SK-N-SH (cell line): ENCODE measurements at regions not wholly inside any gene's neighbourhood (a gene's known extent, or its start where the extent isn't known, plus 50 kb on each side); places are given as distances from the start of the nearest gene placed in this dataset.

Source experiments
- CTCF ChIA-PET: fragments of 300-600, 350-600 bp; formaldehyde crosslinking; extraction: SDS; loops from one replicate; lab custom pipeline; 2021; lab: Yijun Ruan, JAX
- POLR2A ChIA-PET: fragments of 350-600 bp; sonication (Branson Sonifier 250); formaldehyde crosslinking; extraction: SDS; loops from one replicate; lab custom pipeline; 2020; ENCODE audit warnings: antibody characterized with exemption, inconsistent platforms; lab: Yijun Ruan, JAX
- DNase-seq: peaks from one replicate; pipeline ENCODE4 v3.0.0; 2012
- H2AFZ ChIP-seq: fragments of 200-600 bp; sonication (generic); 2 replicates; pipeline ENCODE4 v1.8.1; 2016; ENCODE audit warnings: antibody characterized with exemption, mild to moderate bottlenecking, low read depth
- H3F3A ChIP-seq: fragments of 200-600 bp; sonication (generic); replicated peaks from 2 replicates; pipeline ENCODE3; 2016; ENCODE audit warnings: antibody characterized with exemption, mild to moderate bottlenecking; ENCODE audit not compliant: insufficient read depth
- H3K27ac ChIP-seq, 2 experiments: fragments of 200-500 bp in 1 of 2; fragments of 200-600 bp in 1 of 2; sonication (Bioruptor generic) in 1 of 2; sonication (generic), shearing (Covaris generic) in 1 of 2; 2 replicates each; pipeline versions ENCODE4 v1.5.1 to v1.6.1; 2014 to 2016; ENCODE audit warnings: low read depth in 2 of 2, inconsistent platforms in 1 of 2, low read length in 1 of 2, mild to moderate bottlenecking in 1 of 2, mixed read lengths in 1 of 2
- H3K27me3 ChIP-seq: fragments of 200-600 bp; sonication (generic), shearing (Covaris generic); 2 replicates; pipeline ENCODE4 v1.6.1; 2016; ENCODE audit warnings: mixed run types; ENCODE audit not compliant: insufficient read depth
- H3K36me3 ChIP-seq, 2 experiments: fragments of 200-500 bp in 1 of 2; fragments of 200-600 bp in 1 of 2; sonication (Bioruptor generic) in 1 of 2; sonication (generic) in 1 of 2; replicated peaks in 1 of 2; 2 replicates each; pipeline versions ENCODE3 to v1.5.1; 2014 to 2016; ENCODE audit warnings: low read length in 1 of 2, mild to moderate bottlenecking in 1 of 2; ENCODE audit not compliant: insufficient read depth in 2 of 2, control insufficient read depth in 1 of 2
- H3K4me1 ChIP-seq, 2 experiments: fragments of 200-500 bp in 1 of 2; fragments of 200-600 bp in 1 of 2; sonication (Bioruptor generic) in 1 of 2; sonication (generic), shearing (Covaris generic) in 1 of 2; 2 replicates each; pipeline versions ENCODE4 v1.5.1 to v1.6.1; 2014 to 2016; ENCODE audit warnings: low read depth in 1 of 2, low read length in 1 of 2, mixed run types in 1 of 2; ENCODE audit not compliant: insufficient read depth in 2 of 2, control insufficient read depth in 1 of 2
- H3K4me2 ChIP-seq: fragments of 200-600 bp; sonication (generic), shearing (Covaris generic); 2 replicates; pipeline ENCODE4 v1.6.1; 2017; ENCODE audit warnings: mixed run types
- H3K4me3 ChIP-seq, 2 experiments: fragments of 200-500 bp in 1 of 2; fragments of 200-600 bp in 1 of 2; sonication (Bioruptor generic) in 1 of 2; sonication (generic), shearing (Covaris generic) in 1 of 2; 2 replicates each; pipeline versions ENCODE4 v1.5.1 to v1.8.1; 2014 to 2016; ENCODE audit warnings: low read depth in 2 of 2, inconsistent platforms in 1 of 2, low read length in 1 of 2, mild to moderate bottlenecking in 1 of 2, mixed read lengths in 1 of 2, moderate library complexity in 1 of 2
- H3K79me2 ChIP-seq: fragments of 200-600 bp; sonication (generic); 2 replicates; pipeline ENCODE4 v1.8.1; 2017; ENCODE audit warnings: mild to moderate bottlenecking; ENCODE audit not compliant: insufficient read depth
- H3K9ac ChIP-seq: fragments of 200-600 bp; sonication (generic); 2 replicates; pipeline ENCODE4 v1.6.1; 2017; ENCODE audit warnings: mixed run types
- H3K9me2 ChIP-seq: fragments of 200-600 bp; sonication (generic); 2 replicates; pipeline ENCODE4 v1.6.1; 2017; ENCODE audit warnings: mixed run types
- H3K9me3 ChIP-seq: fragments of 200-600 bp; sonication (generic); 2 replicates; pipeline ENCODE4 v1.6.1; 2017; ENCODE audit warnings: mixed run types, mild to moderate bottlenecking, moderate library complexity
- H4K20me1 ChIP-seq: fragments of 200-600 bp; sonication (generic); 2 replicates; pipeline ENCODE4 v1.6.1; 2017; ENCODE audit warnings: mild to moderate bottlenecking, mixed run types; ENCODE audit not compliant: insufficient read depth
- EP300 ChIP-seq, 2 experiments: IDR thresholded peaks; 2 replicates each; pipeline versions ENCODE4 v1.4.0 to v1.6.1; 2012; ENCODE audit warnings: borderline replicate concordance in 1 of 2, low read depth in 1 of 2, low read length in 1 of 2
- FOSL2 ChIP-seq: IDR thresholded peaks from 2 replicates; pipeline ENCODE4 v1.4.0; 2012; ENCODE audit warnings: low read depth, mild to moderate bottlenecking, moderate library complexity, borderline replicate concordance
- GABPA ChIP-seq: IDR thresholded peaks from 2 replicates; pipeline ENCODE4 v1.4.0; 2012; ENCODE audit warnings: low read depth, mild to moderate bottlenecking
- IRF3 ChIP-seq: fragments of 150-350 bp; IDR thresholded peaks from 2 replicates; pipeline ENCODE4 v1.6.1; 2016; ENCODE audit warnings: mild to moderate bottlenecking, low read depth, low read length
- JUND ChIP-seq: IDR thresholded peaks from 2 replicates; pipeline ENCODE4 v1.4.0; 2012
- MXI1 ChIP-seq: IDR thresholded peaks from 2 replicates; pipeline ENCODE4 v1.6.1; 2012; ENCODE audit warnings: mild to moderate bottlenecking, low read depth, low read length, improper control_type of control experiment
- NFIC ChIP-seq: IDR thresholded peaks from 2 replicates; pipeline ENCODE4 v1.4.0; 2012; ENCODE audit warnings: borderline replicate concordance
- NRF1 ChIP-seq: IDR thresholded peaks from 2 replicates; pipeline ENCODE4 v1.6.1; 2012; ENCODE audit warnings: low read depth, mild to moderate bottlenecking, low read length
- PBX3 ChIP-seq: IDR thresholded peaks from 2 replicates; pipeline ENCODE4; 2012
- POLR2AphosphoS5 ChIP-seq: IDR thresholded peaks from 2 replicates; pipeline ENCODE4 v1.6.1; 2012; ENCODE audit warnings: low read depth, low read length
- REST ChIP-seq: IDR thresholded peaks from 2 replicates; pipeline ENCODE4 v1.6.1; 2012; ENCODE audit warnings: mild to moderate bottlenecking, low read depth, low read length, moderate library complexity
- RFX5 ChIP-seq: IDR thresholded peaks from 2 replicates; pipeline ENCODE4 v1.6.1; 2012; ENCODE audit warnings: mild to moderate bottlenecking, improper control_type of control experiment, low read length
- RXRA ChIP-seq: IDR thresholded peaks from 2 replicates; pipeline ENCODE4 v1.4.0; 2012; ENCODE audit warnings: low read depth, mild to moderate bottlenecking, borderline replicate concordance
- TCF12 ChIP-seq: IDR thresholded peaks from 2 replicates; pipeline ENCODE4 v1.4.0; 2012
- USF1 ChIP-seq: IDR thresholded peaks from 2 replicates; pipeline ENCODE4 v1.4.0; 2012; ENCODE audit warnings: low read depth, borderline replicate concordance
- USF2 ChIP-seq: fragments of 150-350 bp; IDR thresholded peaks from 2 replicates; pipeline ENCODE4 v1.6.1; 2017; ENCODE audit warnings: antibody characterized with exemption, low read length, low read depth, borderline replicate concordance
- YY1 ChIP-seq: IDR thresholded peaks from 2 replicates; pipeline ENCODE4 v1.4.0; 2012; ENCODE audit warnings: low read depth, mild to moderate bottlenecking
- WGBS: methylation state at CpG from one replicate; pipeline ENCODE4 v1.1.6; 2017; ENCODE audit warnings: low lambda C conversion rate; 5-methylcytosine and 5-hydroxymethylcytosine counted together

- Histone ChIP-seq H3F3A (no peaks in the 10 kb centered on the region), H3K27me3 (no peaks in the 10 kb centered on the region), H3K9me3 (no peaks in the 10 kb centered on the region), H3K36me3 (no peaks in the 10 kb centered on the region), H3K4me1 (no peaks in the 10 kb centered on the region), H2AFZ (no peak overlapping the region), H3K27ac (no peak overlapping the region), H4K20me1 (no peaks in the 10 kb centered on the region), H3K79me2 (no peaks in the 10 kb centered on the region), H3K4me2 (no peak overlapping the region), H3K4me3 (no peak overlapping the region), H3K9ac (no peak overlapping the region), H3K9me2 (no peaks in the 10 kb centered on the region)
- 34% methylated on average over 3 of the region's 3 CpGs for WGBS
- ChIA-PET CTCF (no interaction called here), POLR2A (no interaction called here)
- TF ChIP-seq IRF3 (no peak), YY1 (no peak), RFX5 (no peak), GABPA (no peak), USF1 (no peak), EP300 (IDR thresholded peaks at IDR 0.05; ENCODE audit: borderline replicate concordance in 1 of 2, low read depth in 1 of 2, low read length in 1 of 2) (no peak), FOSL2 (no peak), PBX3 (no peak)
- no peak for DNase-seq
These were observed 488.4 kb downstream of the BCAT1 start for GRCh38 chr12:24460506-24460905.

GRCh38 chr12:24460099-24460498, 488.8 kb downstream of the BCAT1 start:
- Histone ChIP-seq H3K36me3 (no peaks in the 10 kb centered on the region), H3K9me2 (no peaks in the 10 kb centered on the region), H2AFZ (no peak overlapping the region), H3K27ac (no peak overlapping the region), H3K79me2 (no peaks in the 10 kb centered on the region), H3K9me3 (no peaks in the 10 kb centered on the region), H3K27me3 (no peaks in the 10 kb centered on the region), H4K20me1 (no peaks in the 10 kb centered on the region), H3K4me3 (no peak overlapping the region), H3K4me2 (no peak overlapping the region), H3K9ac (no peak overlapping the region), H3K4me1 (no peaks in the 10 kb centered on the region), H3F3A (no peaks in the 10 kb centered on the region)
- ChIA-PET POLR2A (no interaction called here), CTCF (interaction anchor here (1.0 kb wide), 1 partner anchor 8 kb away, joined by 3 read pairs; no protein-coding TSS in a partner anchor)
- DNase-seq, result no peak
- TF ChIP-seq TCF12 (no peak), RXRA (no peak), NRF1 (no peak), JUND (no peak), EP300 (IDR thresholded peaks at IDR 0.05; ENCODE audit: borderline replicate concordance in 1 of 2, low read depth in 1 of 2, low read length in 1 of 2) (no peak), REST (no peak), POLR2AphosphoS5 (no peak), MXI1 (no peak), NFIC (no peak), USF2 (no peak), IRF3 (no peak), YY1 (no peak), FOSL2 (no peak)
- 24% methylated on average over 2 of the region's 2 CpGs for WGBS
